Trophoblast cell (in vitro differentiated cells and primary cell): ENCODE measurements at regions not wholly inside any gene's neighbourhood (a gene's known extent, or its start where the extent isn't known, plus 50 kb on each side); places are given as distances from the start of the nearest gene placed in this dataset.

Experiments used
- DNase-seq, 2 donors: peaks; one replicate each; pipeline ENCODE4 v3.0.0-alpha.2; 2016
- H2AFZ ChIP-seq: 2 replicates; pipeline ENCODE4 v1.6.1; 2013; ENCODE audit warnings: low read length, moderate library complexity, mild to moderate bottlenecking; ENCODE audit not compliant: insufficient read depth, poor library complexity
- H2AK5ac ChIP-seq: 2 replicates; pipeline ENCODE4 v1.6.1; 2013; ENCODE audit warnings: mild to moderate bottlenecking, low read length
- H2BK120ac ChIP-seq: 2 replicates; pipeline ENCODE4 v1.6.1; 2013; ENCODE audit warnings: low read length, mild to moderate bottlenecking, moderate library complexity; ENCODE audit not compliant: insufficient read depth, poor library complexity
- H2BK12ac ChIP-seq: 2 replicates; pipeline ENCODE4 v1.6.1; 2013; ENCODE audit warnings: mild to moderate bottlenecking, low read length, moderate library complexity
- H2BK5ac ChIP-seq: 2 replicates; pipeline ENCODE4 v1.6.1; 2013; ENCODE audit warnings: low read length, low read depth, moderate library complexity, mild to moderate bottlenecking; ENCODE audit not compliant: poor library complexity
- H3K14ac ChIP-seq: 2 replicates; pipeline ENCODE4 v1.6.1; 2013; ENCODE audit warnings: mild to moderate bottlenecking, low read length
- H3K18ac ChIP-seq: 2 replicates; pipeline ENCODE4 v1.6.1; 2013; ENCODE audit warnings: mild to moderate bottlenecking, low read length
- H3K23ac ChIP-seq: 2 replicates; pipeline ENCODE4 v1.6.1; 2013; ENCODE audit warnings: low read length
- H3K27ac ChIP-seq: 2 replicates; pipeline ENCODE4 v1.5.1; 2013; ENCODE audit warnings: low read depth, mild to moderate bottlenecking, inconsistent platforms, low read length, moderate library complexity
- H3K27me3 ChIP-seq: 2 replicates; pipeline ENCODE4 v1.6.1; 2013; ENCODE audit warnings: inconsistent platforms, mild to moderate bottlenecking, low read length, moderate library complexity; ENCODE audit not compliant: insufficient read depth
- H3K36me3 ChIP-seq, 2 experiments: 1 replicate in 1 of 2; 2 replicates in 1 of 2; pipeline ENCODE4 v1.6.1; 2013; ENCODE audit warnings: low read length in 2 of 2, mild to moderate bottlenecking in 2 of 2, moderate library complexity in 1 of 2; ENCODE audit not compliant: insufficient read depth in 2 of 2, control insufficient read depth in 1 of 2
- H3K4ac ChIP-seq: 2 replicates; pipeline ENCODE4 v1.6.1; 2013; ENCODE audit warnings: low read depth, mild to moderate bottlenecking, low read length, moderate library complexity
- H3K4me1 ChIP-seq, 2 experiments: 1 replicate in 1 of 2; 2 replicates in 1 of 2; pipeline ENCODE4 v1.6.1; 2013; ENCODE audit warnings: low read length in 2 of 2, mild to moderate bottlenecking in 2 of 2, moderate library complexity in 1 of 2; ENCODE audit not compliant: insufficient read depth in 2 of 2, control insufficient read depth in 1 of 2
- H3K4me2 ChIP-seq: 2 replicates; pipeline ENCODE4 v1.6.1; 2013; ENCODE audit warnings: inconsistent platforms, mild to moderate bottlenecking, low read length, moderate library complexity
- H3K4me3 ChIP-seq: 2 replicates; pipeline ENCODE4 v1.5.1; 2013; ENCODE audit warnings: mild to moderate bottlenecking, low read depth, low read length, inconsistent platforms
- H3K79me1 ChIP-seq: one replicate; pipeline ENCODE4 v1.6.1; 2013; ENCODE audit warnings: low read length
- H3K79me2 ChIP-seq: 2 replicates; pipeline ENCODE4 v1.6.1; 2013; ENCODE audit warnings: low read length, mild to moderate bottlenecking; ENCODE audit not compliant: control insufficient read depth, insufficient read depth, poor library complexity
- H3K9ac ChIP-seq: 2 replicates; pipeline ENCODE4 v1.6.1; 2013; ENCODE audit warnings: mild to moderate bottlenecking, low read length
- H3K9me3 ChIP-seq: 2 replicates; pipeline ENCODE4 v1.6.1; 2013; ENCODE audit warnings: low read depth, mild to moderate bottlenecking, control low read depth, inconsistent platforms, low read length; ENCODE audit not compliant: insufficient read depth
- H4K12ac ChIP-seq: 2 replicates; pipeline ENCODE4 v1.6.1; 2013; ENCODE audit warnings: low read depth, mild to moderate bottlenecking, low read length, moderate library complexity
- H4K8ac ChIP-seq: 2 replicates; pipeline ENCODE4 v1.6.1; 2013; ENCODE audit warnings: low read depth, mild to moderate bottlenecking, low read length, moderate library complexity
- H4K91ac ChIP-seq: one replicate; pipeline ENCODE4 v1.6.1; 2013; ENCODE audit warnings: low read depth, mild to moderate bottlenecking, low read length, moderate library complexity
- WGBS: extraction: QIAGEN DNeasy Blood & Tissue Kit; methylation state at CpG from one replicate; pipeline ENCODE4 v1.1.7; 2013; ENCODE audit warnings: missing lambda C conversion rate; ENCODE audit not compliant: insufficient read length, insufficient coverage; ENCODE audit errors: extremely low coverage; 5-methylcytosine and 5-hydroxymethylcytosine counted together

DNA sequence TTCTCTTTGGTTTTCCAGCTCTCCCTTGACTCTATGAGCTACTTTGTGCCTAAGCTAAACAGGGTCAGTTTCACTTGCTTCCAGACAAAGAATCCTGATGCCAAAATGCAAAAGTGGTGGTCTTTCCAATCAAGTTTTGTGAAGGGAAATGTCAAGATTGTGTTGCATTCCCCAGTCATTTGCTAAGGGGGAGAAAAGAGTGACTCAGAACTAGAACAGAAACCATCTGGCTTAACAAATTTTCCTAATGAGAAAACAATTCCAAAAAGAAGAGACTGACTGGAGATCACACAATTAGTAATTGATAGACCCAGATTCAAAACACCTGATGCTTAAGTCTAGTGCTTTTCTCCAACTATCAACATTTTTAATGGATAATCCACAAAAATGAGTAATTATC lies 235.1 kb upstream of the DIO2 start:
- H4K8ac ChIP-seq, result no peak overlapping the region
- no peak overlapping the region for H4K91ac ChIP-seq
- H3K27me3 ChIP-seq, result no peaks in the 10 kb centered on the region
- peaks cover 6% of the 10 kb centered on the region for H3K9me3 ChIP-seq
- no peak overlapping the region for H3K4me3 ChIP-seq
- H2BK12ac ChIP-seq, result no peak overlapping the region
- no peak for DNase-seq
- H3K4me1 ChIP-seq, result no peaks in the 10 kb centered on the region
- H4K12ac ChIP-seq, result no peak overlapping the region
- H3K36me3 ChIP-seq, result peaks cover 0 to 2% of the 10 kb centered on the region in 2 experiments
- H2BK5ac ChIP-seq, result no peak overlapping the region
- no peak overlapping the region for H3K23ac ChIP-seq
- no peak overlapping the region for H2AFZ ChIP-seq
- H3K9ac ChIP-seq, result no peak overlapping the region
- no peak overlapping the region for H3K4ac ChIP-seq
- H2BK120ac ChIP-seq, result no peak overlapping the region
- no peaks in the 10 kb centered on the region for H3K79me1 ChIP-seq
- no peak overlapping the region for H2AK5ac ChIP-seq
- no peak overlapping the region for H3K4me2 ChIP-seq
- no peak overlapping the region for H3K14ac ChIP-seq
- no peak overlapping the region for H3K27ac ChIP-seq
- no peak overlapping the region for H3K18ac ChIP-seq
- no peaks in the 10 kb centered on the region for H3K79me2 ChIP-seq

DNA sequence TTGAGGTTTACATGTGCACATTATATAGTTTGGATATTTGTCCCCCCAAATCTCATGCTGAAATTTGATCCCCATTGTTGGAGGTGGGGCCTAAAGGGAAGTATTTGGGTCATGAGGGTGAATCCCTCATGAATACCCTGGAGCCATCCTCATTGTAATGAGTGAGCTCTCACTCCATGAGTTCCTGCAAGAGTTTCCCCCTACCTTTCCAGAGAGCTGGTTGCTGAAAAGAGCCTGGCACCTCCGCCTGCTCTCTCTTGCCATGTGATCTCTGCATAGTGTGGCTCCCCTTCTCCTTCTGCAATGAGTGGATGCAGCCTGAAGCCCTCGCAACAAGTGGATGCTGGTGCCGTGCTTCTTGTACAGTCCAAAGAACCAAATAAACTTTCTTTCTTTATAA lies 234.3 kb upstream of the DIO2 start:
- Histone ChIP-seq H3K4me1 (no peaks in the 10 kb centered on the region), H3K23ac (no peak overlapping the region), H3K18ac (no peak overlapping the region), H4K12ac (no peak overlapping the region), H3K14ac (no peak overlapping the region), H2BK5ac (no peak overlapping the region), H2BK120ac (no peak overlapping the region), H3K27ac (no peak overlapping the region), H3K4me2 (no peak overlapping the region), H3K9me3 (peaks cover 2% of the 10 kb centered on the region), H2AFZ (no peak overlapping the region), H3K27me3 (no peaks in the 10 kb centered on the region), H4K8ac (no peak overlapping the region), H3K4me3 (no peak overlapping the region), H2AK5ac (no peak overlapping the region), H3K79me1 (no peaks in the 10 kb centered on the region), H3K4ac (no peak overlapping the region), H4K91ac (no peak overlapping the region), H3K79me2 (no peaks in the 10 kb centered on the region), H3K36me3 (no peaks in the 10 kb centered on the region), H2BK12ac (no peak overlapping the region), H3K9ac (no peak overlapping the region)
- DNase-seq, result no peak
- no CpG with 5 or more reads among the region's 3 CpGs for WGBS

DNA sequence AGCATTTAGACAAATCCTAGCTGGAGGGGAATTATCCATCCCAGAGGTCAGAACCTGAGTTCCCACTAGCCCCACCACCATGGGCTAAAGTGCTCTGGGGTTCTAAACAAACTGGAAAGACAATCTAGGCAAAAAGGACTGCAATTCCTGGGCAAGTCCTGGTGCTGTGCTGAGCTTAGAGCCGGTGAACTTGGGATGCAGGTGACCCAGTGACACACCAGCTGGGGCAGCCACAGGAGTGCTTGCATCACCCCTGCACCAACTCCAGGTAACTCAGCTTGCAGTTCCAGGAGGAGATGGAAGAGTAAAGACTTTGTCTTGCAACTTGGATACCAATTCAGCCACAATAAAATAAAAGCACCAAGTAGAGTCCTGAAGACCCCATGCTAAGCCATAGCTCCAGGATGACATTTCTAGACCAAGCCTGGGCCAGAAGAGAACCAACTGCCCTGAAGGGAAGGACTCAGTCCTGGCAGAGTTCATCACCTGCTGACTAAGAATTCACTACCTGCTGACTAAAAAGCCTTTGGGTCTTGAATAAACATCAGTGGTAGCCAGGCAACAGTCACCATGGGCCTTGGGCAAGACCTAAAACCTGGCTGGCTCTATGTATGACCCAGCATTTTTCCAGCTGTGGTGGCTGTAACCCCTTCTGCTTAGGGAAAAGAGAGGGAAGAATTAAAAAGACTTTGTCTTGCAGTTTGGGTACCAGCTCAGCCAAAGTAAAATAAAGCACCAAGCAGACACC lies 223.4 kb upstream of the DIO2 start:
- no peak overlapping the region for H3K23ac ChIP-seq
- no peak overlapping the region for H3K18ac ChIP-seq
- H3K14ac ChIP-seq, result no peak overlapping the region
- H4K8ac ChIP-seq, result no peak overlapping the region
- H2BK12ac ChIP-seq, result no peak overlapping the region
- H2BK120ac ChIP-seq, result no peak overlapping the region
- H3K4ac ChIP-seq, result no peak overlapping the region
- no peaks in the 10 kb centered on the region for H3K27me3 ChIP-seq
- no peaks in the 10 kb centered on the region for H3K79me2 ChIP-seq
- no peak overlapping the region for H4K91ac ChIP-seq
- no peak overlapping the region for H4K12ac ChIP-seq
- H3K4me3 ChIP-seq, result no peak overlapping the region
- no peak overlapping the region for H2AFZ ChIP-seq
- no peak overlapping the region for H3K27ac ChIP-seq
- no CpG with 5 or more reads among the region's 1 CpG for WGBS
- peaks cover 2% of the 10 kb centered on the region for H3K79me1 ChIP-seq
- H3K36me3 ChIP-seq, result peaks cover 0 to 2% of the 10 kb centered on the region in 2 experiments
- H3K9me3 ChIP-seq, result peaks cover 1% of the 10 kb centered on the region
- peak; percentile 91 to 95 for DNase-seq
- H2AK5ac ChIP-seq, result no peak overlapping the region
- H2BK5ac ChIP-seq, result no peak overlapping the region
- H3K4me2 ChIP-seq, result no peak overlapping the region
- no peak overlapping the region for H3K9ac ChIP-seq
- no peaks in the 10 kb centered on the region for H3K4me1 ChIP-seq

DNA sequence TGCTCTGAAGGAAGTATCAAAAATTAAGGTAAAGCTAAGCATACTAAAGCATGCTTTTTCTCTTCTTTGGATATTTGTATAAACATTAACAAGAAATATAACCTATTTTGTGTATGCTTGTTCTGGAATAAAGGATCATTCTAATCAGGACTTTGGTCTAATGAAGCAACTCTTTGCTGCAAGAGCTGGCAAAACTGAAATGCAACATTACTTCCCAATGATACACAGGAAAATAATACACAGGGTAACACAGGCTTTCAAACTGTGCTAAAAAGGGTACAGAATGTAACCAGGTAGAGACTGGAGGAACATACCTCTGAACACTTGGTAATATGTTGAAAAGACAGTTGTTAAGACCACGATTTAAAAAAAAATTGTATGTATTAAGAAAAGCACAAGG lies 222.5 kb upstream of the DIO2 start:
- Histone ChIP-seq H3K4ac (no peak overlapping the region), H2AK5ac (no peak overlapping the region), H3K27me3 (no peaks in the 10 kb centered on the region), H4K91ac (no peak overlapping the region), H4K12ac (no peak overlapping the region), H3K23ac (no peak overlapping the region), H3K79me1 (peaks cover 2% of the 10 kb centered on the region), H2BK5ac (no peak overlapping the region), H3K18ac (no peak overlapping the region), H2BK120ac (no peak overlapping the region), H3K4me2 (no peak overlapping the region), H3K27ac (no peak overlapping the region), H2BK12ac (no peak overlapping the region), H3K36me3 (no peaks in the 10 kb centered on the region), H2AFZ (no peak overlapping the region), H3K79me2 (no peaks in the 10 kb centered on the region), H3K9ac (no peak overlapping the region), H4K8ac (no peak overlapping the region), H3K14ac (no peak overlapping the region), H3K4me1 (no peaks in the 10 kb centered on the region), H3K4me3 (no peak overlapping the region), H3K9me3 (no peaks in the 10 kb centered on the region)
- no CpG with 5 or more reads among the region's 1 CpG for WGBS
- peak in 1 of 2 donors; percentile 3 for DNase-seq
